Keratinocyte (primary cell): ENCODE measurements at regions not wholly inside any gene's neighbourhood (a gene's known extent, or its start where the extent isn't known, plus 50 kb on each side); places are given as distances from the start of the nearest gene placed in this dataset.

Source experiments
- DNase-seq: peaks from one replicate; pipeline ENCODE4 v3.0.0-alpha.2; 2011; ENCODE audit warnings: low read depth, missing footprints, low spot score
- FAIRE-seq: peaks from 2 replicates; lab custom pipeline; 2011; peaks lifted over from hg19 to GRCh38; lab: Jason Lieb, UNC
- H2AFZ ChIP-seq: 2 replicates; pipeline ENCODE4 v1.6.0; 2012; ENCODE audit warnings: low read length, control low read depth, inconsistent platforms; ENCODE audit not compliant: control insufficient read depth
- H3K27ac ChIP-seq: 2 replicates; pipeline ENCODE4 v1.5.1; 2011; ENCODE audit warnings: low read length; ENCODE audit not compliant: control insufficient read depth, insufficient read depth
- H3K27me3 ChIP-seq: 3 replicates; pipeline ENCODE4 v1.6.0; 2011; ENCODE audit warnings: low read length; ENCODE audit not compliant: control insufficient read depth, insufficient read depth; ENCODE audit errors: extremely low read depth
- H3K36me3 ChIP-seq, 2 experiments: 2 replicates in 1 of 2; 3 replicates in 1 of 2; pipeline ENCODE4 v1.5.1; 2011; ENCODE audit warnings: low read length in 2 of 2, mild to moderate bottlenecking in 1 of 2; ENCODE audit not compliant: control insufficient read depth in 2 of 2, insufficient read depth in 2 of 2; ENCODE audit errors: extremely low read depth in 1 of 2
- H3K4me1 ChIP-seq: 3 replicates; pipeline ENCODE4 v1.5.1; 2011; ENCODE audit warnings: low read length; ENCODE audit not compliant: control insufficient read depth, insufficient read depth; ENCODE audit errors: extremely low read depth
- H3K4me2 ChIP-seq: 3 replicates; pipeline ENCODE4 v1.6.0; 2011; ENCODE audit warnings: low read depth, low read length; ENCODE audit not compliant: control insufficient read depth, insufficient read depth; ENCODE audit errors: extremely low read depth
- H3K4me3 ChIP-seq, 3 experiments: fragments of 200-600 bp in 1 of 3; sonication (generic) in 1 of 3; 2 replicates in 2 of 3; 3 replicates in 1 of 3; pipeline ENCODE4 v1.5.1; 2011 to 2016; ENCODE audit warnings: low read length in 3 of 3, mild to moderate bottlenecking in 3 of 3, control low read depth in 2 of 3, inconsistent platforms in 1 of 3, low read depth in 1 of 3, mixed read lengths in 1 of 3, mixed run types in 1 of 3, moderate library complexity in 1 of 3; ENCODE audit not compliant: control insufficient read depth in 2 of 3, insufficient read depth in 2 of 3; ENCODE audit errors: extremely low read depth in 1 of 3
- H3K79me2 ChIP-seq: 2 replicates; pipeline ENCODE4 v1.6.0; 2012; ENCODE audit warnings: low read length; ENCODE audit not compliant: control insufficient read depth, insufficient read depth
- H3K9ac ChIP-seq: 3 replicates; pipeline ENCODE4 v1.6.0; 2011; ENCODE audit warnings: low read length; ENCODE audit not compliant: control insufficient read depth, insufficient read depth; ENCODE audit errors: extremely low read depth
- H3K9me1 ChIP-seq: 3 replicates; pipeline ENCODE4 v1.6.0; 2011; ENCODE audit warnings: low read length; ENCODE audit not compliant: control insufficient read depth, insufficient read depth; ENCODE audit errors: extremely low read depth
- H3K9me3 ChIP-seq: 2 replicates; pipeline ENCODE4 v1.5.1; 2012; ENCODE audit warnings: low read depth, low read length; ENCODE audit not compliant: control insufficient read depth
- H4K20me1 ChIP-seq: 3 replicates; pipeline ENCODE4 v1.6.0; 2011; ENCODE audit warnings: low read length; ENCODE audit not compliant: control insufficient read depth, insufficient read depth; ENCODE audit errors: extremely low read depth
- EZH2 ChIP-seq: IDR thresholded peaks from one replicate; pipeline ENCODE4 v1.6.1; 2012; ENCODE audit warnings: inconsistent platforms, mild to moderate bottlenecking, low read length, moderate library complexity
- dilution Hi-C: fragments of 300-500 bp; cut with MboI; formaldehyde crosslinking; loops from one replicate; pipeline ENCODE4 v1.7.0; 2020; ENCODE audit warnings: low sequenced_read_pairs; ENCODE audit not compliant: extremely low pct_ligation_motif_present
- TF ChIP-seq, protein P1 (sequence below), 3 experiments: IDR thresholded peaks in 1 of 3; conservative IDR thresholded peaks in 1 of 3; optimal IDR thresholded peaks in 1 of 3; 2 replicates in 2 of 3; 3 replicates in 1 of 3; pipeline versions ENCODE3 to v1.5.1; 2011; ENCODE audit warnings: low read length in 3 of 3, mild to moderate bottlenecking in 3 of 3, moderate library complexity in 2 of 3, control low read depth in 1 of 3, inconsistent platforms in 1 of 3; ENCODE audit not compliant: insufficient read depth in 2 of 3; ENCODE audit errors: extremely low read depth in 1 of 3

DNA sequence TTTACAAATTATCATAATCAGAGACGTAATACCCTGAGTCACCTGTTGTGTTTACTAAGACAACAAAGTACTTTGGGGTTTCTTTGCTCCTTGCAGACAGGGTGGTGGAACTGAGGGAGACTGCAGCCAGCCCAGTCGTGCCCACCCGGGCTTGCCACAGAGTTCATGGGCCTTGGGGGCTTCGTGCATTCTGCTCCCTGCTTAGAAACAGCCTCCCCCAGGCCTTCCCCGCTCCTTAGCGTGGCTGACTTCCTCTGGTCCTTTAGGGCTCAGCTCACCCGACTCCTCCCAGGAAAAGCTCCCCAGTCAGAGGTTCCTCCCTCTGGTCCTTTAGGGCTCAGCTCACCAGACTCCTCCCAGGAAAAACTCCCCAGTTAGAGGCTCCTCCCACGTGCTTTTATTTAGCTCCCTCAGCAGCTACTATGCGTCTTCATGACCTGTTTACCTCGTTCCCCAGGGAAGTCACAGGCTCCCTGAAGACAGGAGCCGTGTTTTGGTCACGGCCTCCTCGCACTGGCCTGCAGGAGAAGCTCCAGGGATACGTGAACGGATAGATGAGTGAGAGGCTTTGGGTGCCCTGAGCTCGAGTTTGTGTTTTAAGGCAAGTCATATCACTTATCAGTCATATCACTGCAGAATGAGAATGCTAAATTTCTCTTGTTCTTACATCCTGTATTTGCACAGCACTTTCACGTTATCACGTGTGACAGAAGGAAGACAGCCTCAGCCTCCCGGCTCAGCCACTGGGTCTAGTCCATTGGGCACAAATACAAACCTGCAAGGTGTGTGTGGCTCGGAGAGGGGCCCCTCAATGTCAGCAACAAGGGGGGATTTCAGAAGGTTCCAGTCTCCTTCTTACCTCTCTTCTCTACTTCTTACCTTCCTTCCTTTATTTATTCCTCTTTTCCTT, 52.7 kb upstream of the VIPR2 start:
- Histone ChIP-seq H3K9me1 (no peaks in the 10 kb centered on the region), H3K4me3 (no peak overlapping the region), H3K4me2 (no peak overlapping the region), H3K36me3 (no peaks in the 10 kb centered on the region), H2AFZ (no peak overlapping the region), H3K4me1 (no peaks in the 10 kb centered on the region), H3K27ac (no peak overlapping the region), H3K27me3 (no peaks in the 10 kb centered on the region), H3K9ac (no peak overlapping the region), H4K20me1 (no peaks in the 10 kb centered on the region), H3K9me3 (peaks cover 7% of the 10 kb centered on the region), H3K79me2 (no peaks in the 10 kb centered on the region)
- TF ChIP-seq, protein P1, sequence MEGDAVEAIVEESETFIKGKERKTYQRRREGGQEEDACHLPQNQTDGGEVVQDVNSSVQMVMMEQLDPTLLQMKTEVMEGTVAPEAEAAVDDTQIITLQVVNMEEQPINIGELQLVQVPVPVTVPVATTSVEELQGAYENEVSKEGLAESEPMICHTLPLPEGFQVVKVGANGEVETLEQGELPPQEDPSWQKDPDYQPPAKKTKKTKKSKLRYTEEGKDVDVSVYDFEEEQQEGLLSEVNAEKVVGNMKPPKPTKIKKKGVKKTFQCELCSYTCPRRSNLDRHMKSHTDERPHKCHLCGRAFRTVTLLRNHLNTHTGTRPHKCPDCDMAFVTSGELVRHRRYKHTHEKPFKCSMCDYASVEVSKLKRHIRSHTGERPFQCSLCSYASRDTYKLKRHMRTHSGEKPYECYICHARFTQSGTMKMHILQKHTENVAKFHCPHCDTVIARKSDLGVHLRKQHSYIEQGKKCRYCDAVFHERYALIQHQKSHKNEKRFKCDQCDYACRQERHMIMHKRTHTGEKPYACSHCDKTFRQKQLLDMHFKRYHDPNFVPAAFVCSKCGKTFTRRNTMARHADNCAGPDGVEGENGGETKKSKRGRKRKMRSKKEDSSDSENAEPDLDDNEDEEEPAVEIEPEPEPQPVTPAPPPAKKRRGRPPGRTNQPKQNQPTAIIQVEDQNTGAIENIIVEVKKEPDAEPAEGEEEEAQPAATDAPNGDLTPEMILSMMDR (optimal IDR thresholded peaks at IDR 0.05 in 1 of 3, IDR thresholded peaks at IDR 0.05 in 1 of 3, conservative IDR thresholded peaks at IDR 0.05 in 1 of 3; ENCODE audit: extremely low read depth in 1 of 3, insufficient read depth in 2 of 3, low read length in 3 of 3) = no peak
- TF ChIP-seq EZH2 = no peak
- DNase-seq = no peak
- FAIRE-seq = no peak
- dilution Hi-C loops = no loop called here

DNA sequence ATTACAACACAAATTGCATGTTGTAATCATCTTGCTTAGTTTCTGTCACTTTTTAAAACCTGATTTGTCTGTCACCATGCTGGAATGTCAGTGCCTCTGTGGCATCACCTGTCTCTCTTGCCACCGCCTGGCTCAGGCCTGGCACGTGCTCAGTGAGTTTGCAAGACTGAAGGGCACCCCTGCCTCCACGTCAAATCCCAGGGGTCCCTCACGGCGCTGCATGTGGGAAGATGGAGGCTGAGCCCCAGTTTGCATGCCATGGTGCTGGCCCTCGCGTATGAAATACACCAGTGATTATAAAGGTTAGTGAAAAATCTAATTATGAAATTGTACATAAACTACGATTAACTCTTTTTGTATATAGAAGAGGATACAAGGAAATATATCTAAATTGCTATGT, 51.9 kb upstream of the VIPR2 start:
- DNase-seq (no peak), FAIRE-seq (no peak)
- H4K20me1 ChIP-seq = no peaks in the 10 kb centered on the region
- no peak overlapping the region for H2AFZ ChIP-seq
- dilution Hi-C loops = no loop called here
- no peak for TF ChIP-seq EZH2
- TF ChIP-seq, protein P1 (optimal IDR thresholded peaks at IDR 0.05 in 1 of 3, IDR thresholded peaks at IDR 0.05 in 1 of 3, conservative IDR thresholded peaks at IDR 0.05 in 1 of 3; ENCODE audit: extremely low read depth in 1 of 3, insufficient read depth in 2 of 3, low read length in 3 of 3) = no peak
- no peaks in the 10 kb centered on the region for H3K9me1 ChIP-seq
- H3K4me2 ChIP-seq = no peak overlapping the region
- H3K36me3 ChIP-seq = no peaks in the 10 kb centered on the region
- no peak overlapping the region for H3K27ac ChIP-seq
- H3K9ac ChIP-seq = no peak overlapping the region
- no peak overlapping the region for H3K4me3 ChIP-seq
- peaks cover 5% of the 10 kb centered on the region for H3K9me3 ChIP-seq
- H3K79me2 ChIP-seq = no peaks in the 10 kb centered on the region
- no peaks in the 10 kb centered on the region for H3K4me1 ChIP-seq
- no peaks in the 10 kb centered on the region for H3K27me3 ChIP-seq
